ENCODE measurements at regions not wholly inside any gene's neighbourhood (a gene's known extent, or its start where the extent isn't known, plus 50 kb on each side); places are given as distances from the start of the nearest gene placed in this dataset.
A peak's percentile ranks its signal among the peaks of the same experiment; 100 is the strongest.

DNA sequence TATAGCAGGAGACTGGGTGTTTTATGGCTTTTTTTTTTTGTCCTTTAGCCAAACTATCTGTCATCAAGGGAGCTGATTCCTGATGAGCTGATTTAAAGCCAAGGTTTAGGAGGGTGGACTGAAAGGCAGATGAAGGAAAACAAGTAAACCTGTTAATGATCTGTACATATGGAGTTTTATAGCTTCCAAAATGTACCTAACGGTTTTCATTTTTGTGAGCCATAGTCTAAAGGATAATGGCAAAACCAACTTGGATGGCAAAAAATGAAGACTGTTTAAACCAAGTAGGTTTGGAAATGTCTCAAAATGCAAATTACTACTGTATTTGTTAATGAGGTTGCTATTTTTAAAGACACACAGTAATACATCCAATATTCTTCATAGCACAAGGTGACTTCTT lies 281.5 kb downstream of the YTHDC2 start:
- DNase-seq = no peak

DNA sequence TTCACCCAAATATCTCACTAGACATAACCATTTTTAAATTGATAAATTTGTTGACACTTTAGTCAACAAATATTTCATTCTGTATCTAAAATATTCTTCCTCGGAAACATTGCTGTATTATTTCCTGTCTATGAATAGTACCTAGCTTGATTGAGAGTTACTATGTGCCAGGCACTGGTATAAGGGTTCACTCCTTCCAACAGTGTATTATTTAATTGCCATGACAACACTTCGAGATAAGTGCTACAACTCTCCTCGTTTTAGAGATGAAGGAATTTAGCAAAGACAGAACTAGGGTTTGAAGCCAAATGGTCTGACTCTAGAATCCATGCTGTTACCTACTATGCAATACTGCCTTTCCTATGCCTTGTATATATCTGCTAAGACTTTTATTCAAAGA lies 287.2 kb downstream of the YTHDC2 start:
- no peak for DNase-seq

GRCh38 chr5:113804264-113804663 lies 290.8 kb downstream of the YTHDC2 start:
- no peak for DNase-seq

- no peak for DNase-seq
Observed at GRCh38 chr5:113804943-113805342, 291.4 kb downstream of the YTHDC2 start.

GRCh38 chr5:113806250-113806649 lies 292.8 kb downstream of the YTHDC2 start:
- DNase-seq = peak in 2 of 58 donors; percentile 1 to 21

GRCh38 chr5:113806904-113807303 lies 293.4 kb downstream of the YTHDC2 start:
- peak in 4 of 58 donors; percentile 2 to 20 (median 12) for DNase-seq

GRCh38 chr5:113807427-113807991 lies 294.0 kb downstream of the YTHDC2 start:
- DNase-seq = peak in 44 of 58 donors; percentile 2 to 60 (median 20)

DNA sequence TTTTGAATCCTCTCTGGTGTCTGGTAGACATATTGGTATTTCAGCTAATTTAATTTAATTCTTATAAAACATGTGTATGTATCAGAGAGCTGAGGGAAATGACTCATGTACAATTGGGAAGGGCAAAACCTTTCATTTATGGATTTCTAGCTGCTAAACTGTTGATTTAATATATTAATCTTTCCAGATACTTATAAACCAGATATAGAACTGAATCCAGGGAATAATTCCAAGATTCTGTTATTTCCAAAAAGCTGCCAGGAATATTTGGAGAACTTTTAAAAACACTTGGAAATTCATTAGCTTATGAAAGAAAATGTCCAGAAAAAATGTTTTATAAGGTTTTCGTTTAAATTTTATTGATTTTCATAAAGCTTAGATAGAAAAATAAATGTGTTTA lies 295.5 kb downstream of the YTHDC2 start:
- DNase-seq = no peak

DNA sequence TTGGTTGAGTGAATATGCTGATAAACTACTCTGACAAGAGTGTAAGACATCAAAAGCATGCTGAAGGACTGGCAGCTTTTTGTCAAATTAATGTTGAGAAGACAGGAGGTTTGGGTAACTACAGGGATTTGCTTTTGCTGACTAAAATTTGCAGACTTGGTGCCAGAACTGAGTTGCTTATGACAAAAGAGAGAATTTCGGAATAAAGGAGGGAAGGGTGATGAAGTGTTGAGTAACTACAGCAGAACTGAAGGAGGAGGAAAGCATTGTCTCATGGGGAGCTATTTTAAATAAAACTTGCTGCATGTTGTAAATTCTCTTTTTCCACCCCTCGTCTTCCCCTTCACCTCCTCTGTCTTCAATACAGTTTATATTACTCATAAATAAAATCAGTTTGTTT lies 296.1 kb downstream of the YTHDC2 start:
- DNase-seq = no peak

GRCh38 chr5:113813466-113813865 lies 300.0 kb downstream of the YTHDC2 start:
- no peak for DNase-seq

GRCh38 chr5:113817683-113818082 lies 304.2 kb downstream of the YTHDC2 start:
- no peak for DNase-seq

GRCh38 chr5:113823696-113824095 lies 310.2 kb downstream of the YTHDC2 start:
- DNase-seq = no peak

DNA sequence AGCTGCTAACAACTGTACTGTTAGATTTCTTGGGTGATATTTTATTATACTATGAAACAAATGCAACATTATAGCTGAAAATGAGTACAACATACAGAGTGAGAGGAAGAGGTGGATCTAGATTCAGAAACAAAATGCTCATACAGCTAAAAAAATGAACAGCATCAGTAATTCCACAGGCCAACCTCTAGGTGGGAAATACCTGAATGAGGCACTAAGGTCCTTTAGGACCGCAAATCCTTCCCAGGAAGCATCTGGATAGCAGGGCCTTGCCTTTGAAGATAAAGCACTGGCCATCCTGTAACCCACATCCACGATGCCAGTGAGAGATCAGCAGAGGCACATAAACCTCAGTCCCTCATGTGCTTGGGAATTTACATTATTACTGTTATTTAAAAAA lies 310.8 kb downstream of the YTHDC2 start:
- DNase-seq = no peak

DNA sequence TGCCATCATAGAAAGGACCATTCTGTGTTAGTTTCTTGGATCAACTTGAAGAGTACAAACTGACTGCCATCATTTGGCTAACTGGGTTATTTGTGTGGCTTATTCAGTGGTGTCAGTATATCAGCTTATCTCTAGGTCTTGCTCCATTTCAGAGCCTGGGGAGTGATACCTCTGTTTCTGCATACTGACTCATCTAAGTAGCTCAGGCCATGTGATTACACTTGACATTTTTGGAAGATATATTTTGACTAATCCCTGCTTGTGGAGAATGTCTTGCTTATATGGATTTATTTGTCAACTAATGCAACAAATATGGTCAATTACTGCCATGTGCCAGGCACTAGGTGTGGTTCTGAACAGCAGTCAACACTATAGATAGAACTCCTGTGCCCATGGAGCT lies 311.7 kb downstream of the YTHDC2 start:
- DNase-seq = no peak

GRCh38 chr5:113846941-113847340 lies 333.4 kb downstream of the YTHDC2 start:
- no peak for DNase-seq

GRCh38 chr5:113864437-113864836 lies 350.9 kb downstream of the YTHDC2 start:
- no peak for DNase-seq

DNA sequence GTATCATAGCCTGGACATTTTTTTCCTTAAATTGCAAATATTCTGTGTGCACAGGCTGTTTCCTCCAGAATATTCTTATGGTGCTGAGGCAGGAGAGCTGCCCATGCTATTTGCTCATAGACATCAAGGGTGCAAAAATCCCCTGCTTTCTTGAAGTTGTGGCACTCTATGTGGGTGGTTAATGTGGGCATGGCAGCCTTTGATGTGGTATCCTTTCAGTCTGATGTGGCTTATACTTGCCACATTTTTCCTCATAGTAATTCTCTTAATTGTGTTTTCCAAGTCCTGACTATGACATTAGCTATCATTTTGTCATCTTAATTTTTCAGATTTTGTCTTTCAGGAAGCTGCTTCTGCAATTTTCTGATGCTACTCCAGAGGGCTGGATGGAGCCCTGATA lies 353.3 kb downstream of the YTHDC2 start:
- no peak for DNase-seq

- DNase-seq = no peak
Observed at GRCh38 chr5:113869611-113870010, 356.1 kb downstream of the YTHDC2 start.

DNA sequence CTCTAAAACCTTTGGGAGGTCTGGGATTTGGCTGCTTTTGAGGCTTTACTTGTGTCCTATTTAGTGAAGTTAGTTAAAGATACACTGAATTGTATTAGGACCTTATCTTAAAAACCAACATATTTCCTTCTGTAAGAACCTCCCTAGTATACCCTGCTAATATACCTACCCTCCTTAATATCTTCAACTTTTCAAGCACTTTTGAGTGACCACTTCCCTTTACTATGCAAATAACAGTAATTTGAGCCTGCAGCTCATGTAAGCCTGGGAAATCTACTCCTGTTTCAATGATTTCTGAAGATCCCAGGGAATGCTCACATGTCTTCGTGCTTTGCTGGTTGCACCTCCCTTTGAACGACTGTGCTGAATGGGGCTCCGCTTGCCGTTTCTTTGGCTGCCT lies 358.5 kb downstream of the YTHDC2 start:
- no peak for DNase-seq

DNA sequence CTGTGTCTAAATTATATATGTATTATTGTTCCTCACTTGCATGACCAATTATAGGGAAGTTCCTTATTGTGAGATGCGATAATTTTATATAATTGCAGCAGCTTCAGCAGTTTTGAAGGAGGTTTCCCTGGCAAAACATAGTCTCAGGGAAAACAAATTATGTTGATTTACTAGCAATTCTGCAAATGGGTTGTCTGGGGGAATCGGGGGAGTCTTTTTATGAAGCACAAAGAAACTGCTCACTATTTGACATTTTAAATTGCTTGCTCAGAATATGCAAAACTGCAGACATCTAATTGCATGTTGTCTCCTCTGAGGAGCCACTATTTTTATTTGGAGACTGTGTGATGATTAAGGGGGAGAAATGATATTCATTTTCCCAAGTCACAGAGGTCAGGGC lies 361.6 kb downstream of the YTHDC2 start:
- DNase-seq = no peak

DNA sequence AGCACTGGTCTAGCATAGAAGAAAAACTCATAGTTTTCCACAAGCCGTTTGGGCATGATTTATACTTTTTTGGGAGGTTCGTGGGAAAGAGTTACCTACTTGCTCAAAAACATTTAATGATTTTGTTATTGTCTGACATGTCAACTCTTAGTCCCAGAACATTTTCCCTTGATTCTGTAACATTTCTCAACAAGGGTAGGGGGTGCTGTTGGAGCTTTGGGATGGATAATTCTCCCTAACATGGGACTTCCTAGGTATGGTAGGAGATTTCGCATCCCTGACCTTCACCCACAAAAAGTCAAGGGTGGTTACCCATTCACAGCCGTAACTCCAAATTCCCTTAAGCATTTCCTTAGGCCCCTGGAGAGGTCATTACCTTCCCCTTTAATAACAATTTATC lies 378.0 kb downstream of the YTHDC2 start:
- no peak for DNase-seq

DNA sequence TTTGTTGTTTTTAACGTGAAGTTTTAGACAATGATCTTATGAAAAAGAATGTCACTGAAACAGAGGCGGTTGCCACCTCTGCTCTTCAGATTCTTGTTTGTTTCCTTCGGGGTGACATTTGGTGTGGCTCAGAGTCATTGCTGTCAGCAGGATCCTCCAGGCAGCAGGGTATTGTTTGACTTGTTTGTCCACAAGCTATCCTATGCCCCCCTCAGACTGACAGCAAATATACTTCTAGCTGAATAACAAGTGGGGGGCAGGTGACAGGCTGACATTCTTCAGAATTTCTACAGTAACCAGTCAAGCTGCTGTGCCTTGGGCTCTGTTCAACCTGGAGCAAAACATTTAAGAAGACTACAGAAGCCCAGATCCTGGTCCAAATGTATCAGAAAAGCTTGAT lies 383.3 kb downstream of the YTHDC2 start:
- DNase-seq = no peak

DNA sequence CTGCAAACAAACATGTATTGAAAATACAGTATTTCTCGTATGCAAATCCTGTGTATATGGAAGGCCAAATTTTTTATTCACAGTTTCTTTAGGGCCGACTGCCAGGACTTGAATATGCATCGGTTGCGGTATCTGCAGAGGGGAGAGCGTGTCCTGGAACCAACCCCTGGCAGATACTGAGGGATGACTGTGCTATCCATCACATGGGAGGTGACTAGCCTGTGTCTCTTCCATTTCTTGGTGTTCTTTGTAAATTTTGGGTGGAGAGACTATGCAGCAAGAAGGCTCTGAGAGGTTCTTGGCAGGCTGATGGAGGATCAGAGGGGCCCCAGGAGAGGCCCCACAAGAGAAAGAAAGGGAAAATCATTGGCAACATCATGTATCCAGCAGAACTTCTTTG lies 384.3 kb downstream of the YTHDC2 start:
- DNase-seq = no peak

- no peak for DNase-seq
Observed at GRCh38 chr5:113900141-113900540, 386.6 kb downstream of the YTHDC2 start.

Data from anterior cingulate cortex (tissue), 58 donors.